ENCODE measurements at regions not wholly inside any gene's neighbourhood (a gene's known extent, or its start where the extent isn't known, plus 50 kb on each side); places are given as distances from the start of the nearest gene placed in this dataset.

DNA sequence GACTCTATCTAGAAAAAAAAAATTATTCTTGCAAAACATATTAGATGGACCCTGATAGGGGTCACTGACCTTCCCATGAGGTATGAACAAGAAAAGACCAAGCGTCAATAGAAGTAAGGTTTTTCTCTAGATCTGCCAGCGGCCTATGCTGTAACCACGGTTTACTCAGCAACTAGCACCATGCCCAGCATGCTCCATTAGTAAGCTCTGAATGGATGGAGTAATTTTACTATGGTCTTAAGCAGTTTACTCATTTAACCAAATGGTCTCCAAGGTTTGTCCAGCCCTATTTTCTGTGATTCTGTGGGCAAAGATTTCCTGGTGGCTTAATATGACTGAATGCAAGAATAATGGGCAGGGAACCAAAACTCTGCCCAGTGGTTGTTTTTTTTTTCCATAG, 113.9 kb downstream of the ADSS2 start:
- TF ChIP-seq CTCF (IDR thresholded peaks at IDR 0.05; ENCODE audit: insufficient read depth, low read length) = no peak
- TF ChIP-seq, protein P1, sequence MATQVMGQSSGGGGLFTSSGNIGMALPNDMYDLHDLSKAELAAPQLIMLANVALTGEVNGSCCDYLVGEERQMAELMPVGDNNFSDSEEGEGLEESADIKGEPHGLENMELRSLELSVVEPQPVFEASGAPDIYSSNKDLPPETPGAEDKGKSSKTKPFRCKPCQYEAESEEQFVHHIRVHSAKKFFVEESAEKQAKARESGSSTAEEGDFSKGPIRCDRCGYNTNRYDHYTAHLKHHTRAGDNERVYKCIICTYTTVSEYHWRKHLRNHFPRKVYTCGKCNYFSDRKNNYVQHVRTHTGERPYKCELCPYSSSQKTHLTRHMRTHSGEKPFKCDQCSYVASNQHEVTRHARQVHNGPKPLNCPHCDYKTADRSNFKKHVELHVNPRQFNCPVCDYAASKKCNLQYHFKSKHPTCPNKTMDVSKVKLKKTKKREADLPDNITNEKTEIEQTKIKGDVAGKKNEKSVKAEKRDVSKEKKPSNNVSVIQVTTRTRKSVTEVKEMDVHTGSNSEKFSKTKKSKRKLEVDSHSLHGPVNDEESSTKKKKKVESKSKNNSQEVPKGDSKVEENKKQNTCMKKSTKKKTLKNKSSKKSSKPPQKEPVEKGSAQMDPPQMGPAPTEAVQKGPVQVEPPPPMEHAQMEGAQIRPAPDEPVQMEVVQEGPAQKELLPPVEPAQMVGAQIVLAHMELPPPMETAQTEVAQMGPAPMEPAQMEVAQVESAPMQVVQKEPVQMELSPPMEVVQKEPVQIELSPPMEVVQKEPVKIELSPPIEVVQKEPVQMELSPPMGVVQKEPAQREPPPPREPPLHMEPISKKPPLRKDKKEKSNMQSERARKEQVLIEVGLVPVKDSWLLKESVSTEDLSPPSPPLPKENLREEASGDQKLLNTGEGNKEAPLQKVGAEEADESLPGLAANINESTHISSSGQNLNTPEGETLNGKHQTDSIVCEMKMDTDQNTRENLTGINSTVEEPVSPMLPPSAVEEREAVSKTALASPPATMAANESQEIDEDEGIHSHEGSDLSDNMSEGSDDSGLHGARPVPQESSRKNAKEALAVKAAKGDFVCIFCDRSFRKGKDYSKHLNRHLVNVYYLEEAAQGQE (IDR thresholded peaks at IDR 0.05; ENCODE audit: insufficient replicate concordance, low read depth) = no peak
- TF ChIP-seq GABPA (IDR thresholded peaks at IDR 0.05; ENCODE audit: low read depth) = no peak
- no peak for TF ChIP-seq POLR2AphosphoS5 (IDR thresholded peaks at IDR 0.05; ENCODE audit: low read depth)
